H9 (cell line): ENCODE measurements at regions not wholly inside any gene's neighbourhood (a gene's known extent, or its start where the extent isn't known, plus 50 kb on each side); places are given as distances from the start of the nearest gene placed in this dataset.
"Not testable (repeated sequence)": the region's sequence is repeated elsewhere in the genome, so short reads cannot be mapped to it uniquely, and the experiment has no call there.

ENCODE experiments used
- DNase-seq: peaks from one replicate; pipeline ENCODE4 v3.0.0-alpha.2; 2017
- H2AFZ ChIP-seq: one replicate; pipeline ENCODE4 v1.6.1; 2013; ENCODE audit warnings: mild to moderate bottlenecking, low read length, control low read depth, moderate library complexity
- H2AK5ac ChIP-seq: 2 replicates; pipeline ENCODE4 v1.6.1; 2013; ENCODE audit warnings: low read length, control low read depth, mixed read lengths; ENCODE audit not compliant: insufficient read length
- H2BK120ac ChIP-seq: one replicate; pipeline ENCODE4 v1.6.1; 2013; ENCODE audit warnings: low read depth, mild to moderate bottlenecking, low read length, control low read depth, inconsistent platforms; ENCODE audit not compliant: poor library complexity, severe bottlenecking
- H2BK12ac ChIP-seq: 2 replicates; pipeline ENCODE4 v1.6.1; 2013; ENCODE audit warnings: low read length, control low read depth, mixed read lengths, low read depth; ENCODE audit not compliant: insufficient read length
- H2BK15ac ChIP-seq: 2 replicates; pipeline ENCODE4 v1.6.1; 2013; ENCODE audit warnings: low read depth, low read length, control low read depth
- H2BK20ac ChIP-seq: one replicate; pipeline ENCODE4 v1.6.1; 2013; ENCODE audit warnings: low read depth, mild to moderate bottlenecking, low read length, control low read depth, inconsistent platforms; ENCODE audit not compliant: poor library complexity, severe bottlenecking
- H2BK5ac ChIP-seq: 2 replicates; pipeline ENCODE4 v1.6.1; 2013; ENCODE audit warnings: low read length, control low read depth, mixed read lengths; ENCODE audit not compliant: insufficient read length
- H3K14ac ChIP-seq: 2 replicates; pipeline ENCODE4 v1.6.1; 2013; ENCODE audit warnings: low read length, control low read depth; ENCODE audit not compliant: insufficient read depth
- H3K18ac ChIP-seq: 2 replicates; pipeline ENCODE4 v1.6.1; 2013; ENCODE audit warnings: low read depth, mild to moderate bottlenecking, mixed read lengths, low read length, control low read depth; ENCODE audit not compliant: insufficient read length
- H3K23ac ChIP-seq: 2 replicates; pipeline ENCODE4 v1.6.1; 2013; ENCODE audit warnings: low read length, control low read depth, mixed read lengths, low read depth; ENCODE audit not compliant: insufficient read length
- H3K23me2 ChIP-seq: 2 replicates; pipeline ENCODE4 v1.6.1; 2013; ENCODE audit warnings: low read depth, mild to moderate bottlenecking, mixed read lengths, low read length, control low read depth; ENCODE audit not compliant: insufficient read length, poor library complexity, severe bottlenecking
- H3K27ac ChIP-seq: 2 replicates; pipeline ENCODE4 v1.5.1; 2013; ENCODE audit warnings: low read length, control low read depth, mixed read lengths, low read depth; ENCODE audit not compliant: insufficient read length
- H3K27me3 ChIP-seq: 2 replicates; pipeline ENCODE4 v1.6.1; 2013; ENCODE audit warnings: low read length, control low read depth, inconsistent platforms; ENCODE audit not compliant: insufficient read depth
- H3K4ac ChIP-seq: 2 replicates; pipeline ENCODE4 v1.6.1; 2013; ENCODE audit warnings: low read depth, mild to moderate bottlenecking, control low read depth, inconsistent platforms, low read length, moderate library complexity
- H3K4me1 ChIP-seq: 2 replicates; pipeline ENCODE4 v1.6.1; 2013; ENCODE audit warnings: low read length, control low read depth, inconsistent platforms; ENCODE audit not compliant: insufficient read depth
- H3K4me2 ChIP-seq: 2 replicates; pipeline ENCODE4 v1.6.1; 2013; ENCODE audit warnings: low read length, control low read depth, mixed read lengths; ENCODE audit not compliant: insufficient read length, insufficient read depth
- H3K56ac ChIP-seq: 2 replicates; pipeline ENCODE4 v1.6.1; 2013; ENCODE audit warnings: low read depth, mild to moderate bottlenecking, mixed read lengths, low read length, control low read depth; ENCODE audit not compliant: insufficient read length
- H3K79me1 ChIP-seq: 2 replicates; pipeline ENCODE4 v1.6.1; 2013; ENCODE audit warnings: low read depth, mild to moderate bottlenecking, moderate library complexity, low read length, control low read depth, inconsistent platforms; ENCODE audit not compliant: insufficient read depth, poor library complexity, severe bottlenecking
- H3K79me2 ChIP-seq: 2 replicates; pipeline ENCODE4 v1.6.1; 2013; ENCODE audit warnings: low read length, control low read depth, inconsistent platforms; ENCODE audit not compliant: insufficient read depth
- H3K9ac ChIP-seq: 2 replicates; pipeline ENCODE4 v1.6.1; 2013; ENCODE audit warnings: low read length, control low read depth, mixed read lengths; ENCODE audit not compliant: insufficient read length; ENCODE audit errors: extremely low read depth
- H3K9me3 ChIP-seq: one replicate; pipeline ENCODE4 v1.6.1; 2013; ENCODE audit warnings: low read depth, low read length, inconsistent platforms; ENCODE audit not compliant: control insufficient read depth
- H3T11ph ChIP-seq: one replicate; pipeline ENCODE4 v1.6.1; 2013; ENCODE audit warnings: mild to moderate bottlenecking, low read length, control low read depth, inconsistent platforms
- H4K20me1 ChIP-seq: one replicate; pipeline ENCODE4 v1.6.1; 2013; ENCODE audit not compliant: control insufficient read depth, insufficient read length, insufficient read depth
- H4K5ac ChIP-seq: 2 replicates; pipeline ENCODE4 v1.6.1; 2013; ENCODE audit warnings: low read depth, mild to moderate bottlenecking, mixed read lengths, low read length, control low read depth; ENCODE audit not compliant: insufficient read length
- H4K8ac ChIP-seq: replicated peaks from 2 replicates; pipeline ENCODE4 v1.6.1; 2013; ENCODE audit warnings: low read length, control low read depth, mixed read lengths, low read depth; ENCODE audit not compliant: insufficient read length
- H4K91ac ChIP-seq: 2 replicates; pipeline ENCODE4 v1.6.1; 2013; ENCODE audit warnings: low read depth, mild to moderate bottlenecking, moderate library complexity, mixed read lengths, low read length, control low read depth; ENCODE audit not compliant: insufficient read length
- H3K27ac Mint-ChIP-seq, 3 experiments: 2 replicates in 2 of 3; 3 replicates in 1 of 3; pipeline ENCODE4 v1.8.0; 2020 to 2021; ENCODE audit warnings: mixed read lengths in 3 of 3, mild to moderate bottlenecking in 1 of 3, moderate library complexity in 1 of 3
- H3K27me3 Mint-ChIP-seq: 2 replicates; pipeline ENCODE4 v1.8.0; 2021; ENCODE audit warnings: low read depth, mild to moderate bottlenecking, moderate library complexity, mixed read lengths
- H3K36me3 Mint-ChIP-seq, 3 experiments: 2 replicates in 2 of 3; 3 replicates in 1 of 3; pipeline ENCODE4 v1.8.0; 2020 to 2021; ENCODE audit warnings: low read depth in 3 of 3, mixed read lengths in 3 of 3; ENCODE audit not compliant: insufficient read depth in 1 of 3
- H3K4me1 Mint-ChIP-seq, 2 experiments: 2 replicates each; pipeline ENCODE4 v1.8.0; 2020; ENCODE audit warnings: mixed read lengths in 2 of 2
- H3K4me3 Mint-ChIP-seq, 2 experiments: 2 replicates in 1 of 2; 3 replicates in 1 of 2; pipeline ENCODE4 v1.8.0; 2020 to 2021; ENCODE audit warnings: mild to moderate bottlenecking in 2 of 2, mixed read lengths in 2 of 2, moderate library complexity in 1 of 2
- H3K9me3 Mint-ChIP-seq, 2 experiments: 2 replicates in 1 of 2; 3 replicates in 1 of 2; pipeline ENCODE4 v1.8.0; 2020; ENCODE audit warnings: mild to moderate bottlenecking in 2 of 2, mixed read lengths in 2 of 2, moderate library complexity in 1 of 2
- WGBS: extraction: QIAGEN DNeasy Blood & Tissue Kit; methylation state at CpG from one replicate; pipeline ENCODE4 v1.1.7; 2013; ENCODE audit warnings: missing lambda C conversion rate, low lambda C conversion rate, mixed read lengths; ENCODE audit not compliant: insufficient read length; ENCODE audit errors: extremely low coverage; 5-methylcytosine and 5-hydroxymethylcytosine counted together

DNA sequence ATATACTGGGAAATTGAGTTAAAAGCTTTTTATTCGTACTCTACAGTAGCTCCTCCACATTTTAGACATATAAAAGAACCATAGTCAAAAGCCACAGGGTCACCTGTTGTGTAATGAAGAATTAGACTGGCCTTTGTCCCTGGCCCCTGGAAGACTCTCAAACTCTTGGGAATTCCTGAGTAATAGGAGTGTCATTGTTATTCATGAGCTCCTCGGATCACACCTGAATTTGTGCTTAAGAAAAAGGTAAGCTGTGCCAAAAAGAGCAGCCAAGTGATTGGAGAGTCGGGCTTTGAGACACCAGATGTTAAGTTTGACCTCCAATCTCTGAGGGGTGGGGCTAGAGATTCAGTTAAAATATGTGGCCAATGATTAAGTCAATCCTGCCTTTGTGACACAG is 405.8 kb upstream of the ANKRD20A1 start:
- H3K18ac ChIP-seq, H2BK15ac ChIP-seq, H3K9ac ChIP-seq, H4K5ac ChIP-seq, H3K4ac ChIP-seq, H3K36me3 Mint-ChIP-seq, H2BK12ac ChIP-seq, H3K14ac ChIP-seq, H3K79me1 ChIP-seq, H2BK20ac ChIP-seq, H2BK5ac ChIP-seq, H3K27me3 Mint-ChIP-seq, H3K4me3 Mint-ChIP-seq, H3K4me1 Mint-ChIP-seq, H3K23me2 ChIP-seq, H4K8ac ChIP-seq, H3K27ac Mint-ChIP-seq, H3K4me2 ChIP-seq, H4K91ac ChIP-seq, H3K4me1 ChIP-seq, H4K20me1 ChIP-seq, H3K9me3 Mint-ChIP-seq, H3K23ac ChIP-seq, H2AK5ac ChIP-seq, H2AFZ ChIP-seq, H3K27ac ChIP-seq, H3T11ph ChIP-seq, H3K27me3 ChIP-seq, H3K56ac ChIP-seq, H2BK120ac ChIP-seq, H3K9me3 ChIP-seq, DNase-seq, H3K79me2 ChIP-seq: not testable (repeated sequence)
- no CpG with 5 or more reads among the region's 3 CpGs for WGBS

DNA sequence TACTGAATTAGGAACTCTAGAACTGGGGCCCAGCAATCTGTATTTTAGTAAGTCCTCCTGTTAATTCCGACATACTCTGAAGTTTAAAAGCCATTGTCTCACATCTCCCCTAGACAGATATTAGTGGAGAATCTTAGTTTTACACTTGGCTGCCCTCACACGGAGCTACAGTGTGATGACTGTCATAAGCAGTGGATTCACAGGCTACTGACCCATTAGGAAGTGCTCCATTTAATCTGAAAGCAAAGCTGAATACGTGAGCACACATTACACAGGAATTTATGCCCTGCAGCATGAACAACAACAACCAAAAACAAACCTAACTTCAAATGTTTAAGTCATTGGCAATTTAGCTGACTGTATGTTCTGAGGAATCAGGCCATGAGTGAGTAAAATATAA is 416.4 kb upstream of the ANKRD20A1 start:
- H3K56ac ChIP-seq = not testable (repeated sequence)

More for the DNA sequence above, 416.4 kb upstream of the ANKRD20A1 start:
- H3K23me2 ChIP-seq, H4K91ac ChIP-seq, H3K4me2 ChIP-seq, H2AFZ ChIP-seq, H2BK15ac ChIP-seq, H3K4me1 ChIP-seq, H3T11ph ChIP-seq, H3K79me1 ChIP-seq, H2BK5ac ChIP-seq, H3K9ac ChIP-seq, H2AK5ac ChIP-seq, H3K27me3 ChIP-seq, H3K27ac Mint-ChIP-seq, H2BK12ac ChIP-seq, H2BK20ac ChIP-seq, DNase-seq, H3K9me3 Mint-ChIP-seq, H3K23ac ChIP-seq, H3K4me1 Mint-ChIP-seq, H4K8ac ChIP-seq, H3K36me3 Mint-ChIP-seq, H3K27me3 Mint-ChIP-seq, H3K4me3 Mint-ChIP-seq, H3K14ac ChIP-seq, H3K18ac ChIP-seq, H3K4ac ChIP-seq, H3K9me3 ChIP-seq, H4K20me1 ChIP-seq, H2BK120ac ChIP-seq, H3K27ac ChIP-seq, H4K5ac ChIP-seq, H3K79me2 ChIP-seq: not testable (repeated sequence)
- no CpG with 5 or more reads among the region's 3 CpGs for WGBS
